Activated CD8-positive, alpha-beta memory T cell treated with anti-CD3 and anti-CD28 coated beads, Interleukin-2, amount 10 ng/mL, durations not matched to agents 7 days and 5 days (primary cell): ENCODE measurements at regions not wholly inside any gene's neighbourhood (a gene's known extent, or its start where the extent isn't known, plus 50 kb on each side); places are given as distances from the start of the nearest gene placed in this dataset.
"Not testable (repeated sequence)": the region's sequence is repeated elsewhere in the genome, so short reads cannot be mapped to it uniquely, and the experiment has no call there.

Source experiments
- ATAC-seq: fragments of 150-1000 bp; cut with Tn5 transposase; one replicate; pipeline ENCODE4 v1.10.0; 2021; ENCODE audit warnings: moderate library complexity
- CTCF ChIA-PET: fragments of 350-600 bp; sonication (Branson Sonifier 250); formaldehyde crosslinking; loops from one replicate; lab custom pipeline; 2021; ENCODE audit warnings: antibody characterized with exemption; lab: Charles Lee
- DNase-seq: peaks from one replicate; pipeline ENCODE4 v3.0.0-alpha.2; 2020
- H3K27ac Mint-ChIP-seq: one replicate; pipeline ENCODE4 v1.8.0; 2021; ENCODE audit warnings: mild to moderate bottlenecking, mixed read lengths
- H3K27me3 Mint-ChIP-seq: one replicate; pipeline ENCODE4 v1.8.0; 2021; ENCODE audit warnings: mixed read lengths
- H3K36me3 Mint-ChIP-seq: one replicate; pipeline ENCODE4 v1.8.0; 2021; ENCODE audit warnings: mild to moderate bottlenecking, mixed read lengths
- H3K4me1 Mint-ChIP-seq: one replicate; pipeline ENCODE4 v1.8.0; 2021; ENCODE audit warnings: mixed read lengths
- H3K4me3 Mint-ChIP-seq: one replicate; pipeline ENCODE4 v1.8.0; 2021; ENCODE audit warnings: mild to moderate bottlenecking, moderate library complexity, mixed read lengths
- H3K9me3 Mint-ChIP-seq: one replicate; pipeline ENCODE4 v1.8.0; 2022; ENCODE audit warnings: low read depth, mixed read lengths

DNA sequence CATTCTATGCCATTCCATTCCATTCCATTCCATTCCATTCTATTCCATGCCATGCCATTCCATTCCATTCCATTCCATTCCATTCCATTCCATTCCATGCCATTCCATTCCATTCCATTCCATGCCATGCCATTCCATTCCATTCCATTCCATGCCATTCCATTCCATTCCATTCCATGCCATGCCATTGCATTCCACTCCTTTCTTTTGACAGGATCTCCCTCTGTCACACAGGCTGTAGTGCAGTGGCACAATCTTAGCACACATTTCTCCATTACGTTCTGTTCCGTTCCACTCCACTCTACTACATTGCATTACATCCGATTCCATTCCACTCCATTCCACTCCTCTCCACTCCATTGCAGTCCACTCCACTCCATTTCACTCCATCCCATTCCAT is 637.9 kb downstream of the TP53TG3F start:
- H3K27me3 Mint-ChIP-seq, H3K27ac Mint-ChIP-seq, H3K4me1 Mint-ChIP-seq, H3K4me3 Mint-ChIP-seq, ATAC-seq, DNase-seq, CTCF ChIA-PET: not testable (repeated sequence)
- peaks cover 28% of the 10 kb centered on the region for H3K36me3 Mint-ChIP-seq
- peaks cover 47% of the 10 kb centered on the region for H3K9me3 Mint-ChIP-seq

DNA sequence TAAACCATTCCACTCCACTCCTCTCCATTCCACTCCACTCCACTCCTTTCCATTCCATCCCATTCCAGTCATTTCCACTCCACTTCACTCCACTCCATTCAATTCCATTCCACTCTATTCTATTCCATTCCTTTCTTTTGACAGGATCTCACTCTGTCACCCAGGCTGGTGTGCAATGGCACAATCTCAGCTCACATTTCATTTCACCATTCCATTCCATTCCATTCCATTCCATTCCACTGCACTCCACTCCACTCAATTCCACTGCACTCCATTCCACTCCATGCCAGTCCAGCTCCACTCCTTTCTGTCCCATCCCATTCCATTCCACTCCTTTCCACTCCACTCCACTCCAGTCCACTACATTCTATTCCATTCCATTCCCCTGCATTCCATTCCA is 638.6 kb downstream of the TP53TG3F start:
- H3K27ac Mint-ChIP-seq, CTCF ChIA-PET, H3K27me3 Mint-ChIP-seq, ATAC-seq, H3K4me1 Mint-ChIP-seq, H3K4me3 Mint-ChIP-seq, DNase-seq: not testable (repeated sequence)
- peaks cover 27% of the 10 kb centered on the region for H3K36me3 Mint-ChIP-seq
- peaks cover 42% of the 10 kb centered on the region for H3K9me3 Mint-ChIP-seq

DNA sequence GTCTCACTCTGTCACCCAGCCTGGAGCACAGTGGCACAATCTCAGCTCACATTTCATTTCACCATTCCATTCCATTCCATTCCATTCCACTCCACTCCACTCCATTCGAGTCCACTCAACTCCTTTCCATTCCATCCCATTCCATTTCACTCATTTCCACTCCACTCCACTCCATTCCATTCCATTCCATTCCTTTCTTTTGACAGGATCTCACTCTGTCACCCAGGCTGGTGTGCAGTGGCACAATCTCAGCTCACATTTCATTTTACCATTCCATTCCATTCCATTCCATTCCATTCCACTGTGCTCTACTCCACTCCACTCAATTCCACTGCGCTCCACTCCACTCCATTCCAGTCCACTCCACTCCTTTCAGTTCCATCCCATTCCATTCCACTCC is 639.6 kb downstream of the TP53TG3F start:
- H3K27ac Mint-ChIP-seq, DNase-seq, H3K4me3 Mint-ChIP-seq, CTCF ChIA-PET, H3K27me3 Mint-ChIP-seq, H3K4me1 Mint-ChIP-seq, ATAC-seq: not testable (repeated sequence)
- peaks cover 42% of the 10 kb centered on the region for H3K9me3 Mint-ChIP-seq
- H3K36me3 Mint-ChIP-seq = peaks cover 27% of the 10 kb centered on the region
